Astrocyte (in vitro differentiated cells and primary cell): ENCODE measurements at regions not wholly inside any gene's neighbourhood (a gene's known extent, or its start where the extent isn't known, plus 50 kb on each side); places are given as distances from the start of the nearest gene placed in this dataset.

Experiments
- DNase-seq: peaks from one replicate; pipeline ENCODE4 v3.0.0-alpha.2; 2010; ENCODE audit warnings: low read depth
- FAIRE-seq: peaks from 2 replicates; lab custom pipeline; 2011; peaks lifted over from hg19 to GRCh38; lab: Jason Lieb, UNC
- H2AFZ ChIP-seq: 2 replicates; pipeline ENCODE4 v1.6.0; 2012; ENCODE audit warnings: low read depth, low read length, inconsistent platforms
- H3K27ac ChIP-seq: 2 replicates; pipeline ENCODE4 v1.5.1; 2011; ENCODE audit warnings: low read depth, low read length, inconsistent platforms
- H3K27me3 ChIP-seq: 2 replicates; pipeline ENCODE4 v1.6.0; 2011; ENCODE audit warnings: low read length, inconsistent platforms; ENCODE audit not compliant: insufficient read depth
- H3K36me3 ChIP-seq: 2 replicates; pipeline ENCODE4 v1.5.1; 2011; ENCODE audit warnings: low read length, inconsistent platforms; ENCODE audit not compliant: insufficient read depth
- H3K4me1 ChIP-seq: 2 replicates; pipeline ENCODE4 v1.5.1; 2011; ENCODE audit warnings: low read length, inconsistent platforms; ENCODE audit not compliant: insufficient read depth
- H3K4me2 ChIP-seq: 2 replicates; pipeline ENCODE4 v1.6.0; 2012; ENCODE audit warnings: low read length, inconsistent platforms
- H3K4me3 ChIP-seq: 2 replicates; pipeline ENCODE4 v1.5.1; 2011; ENCODE audit warnings: low read depth, mild to moderate bottlenecking, low read length, inconsistent platforms; ENCODE audit not compliant: insufficient read depth
- H3K79me2 ChIP-seq: 2 replicates; pipeline ENCODE4 v1.6.0; 2012; ENCODE audit warnings: mild to moderate bottlenecking, low read length, inconsistent platforms; ENCODE audit not compliant: insufficient read depth
- H3K9ac ChIP-seq: 2 replicates; pipeline ENCODE4 v1.6.0; 2012; ENCODE audit warnings: mild to moderate bottlenecking, low read length, inconsistent platforms
- H3K9me3 ChIP-seq: 2 replicates; pipeline ENCODE4 v1.5.1; 2012; ENCODE audit warnings: low read depth, mild to moderate bottlenecking, low read length, inconsistent platforms; ENCODE audit not compliant: insufficient read depth
- H4K20me1 ChIP-seq: 2 replicates; pipeline ENCODE4 v1.6.0; 2012; ENCODE audit warnings: low read length, inconsistent platforms; ENCODE audit not compliant: insufficient read depth
- H3K27ac Mint-ChIP-seq: one replicate; pipeline ENCODE4 v1.8.0; 2021; ENCODE audit warnings: mild to moderate bottlenecking, mixed read lengths; ENCODE audit not compliant: unreplicated experiment
- H3K27me3 Mint-ChIP-seq: one replicate; pipeline ENCODE4 v1.8.0; 2021; ENCODE audit warnings: low read depth, mixed read lengths; ENCODE audit not compliant: unreplicated experiment
- H3K36me3 Mint-ChIP-seq: one replicate; pipeline ENCODE4 v1.8.0; 2021; ENCODE audit warnings: low read depth, mixed read lengths; ENCODE audit not compliant: unreplicated experiment
- H3K4me1 Mint-ChIP-seq: one replicate; pipeline ENCODE4 v1.8.0; 2021; ENCODE audit warnings: low read depth, mixed read lengths; ENCODE audit not compliant: unreplicated experiment
- H3K4me3 Mint-ChIP-seq: one replicate; pipeline ENCODE4 v1.8.0; 2021; ENCODE audit warnings: mild to moderate bottlenecking, moderate library complexity, mixed read lengths; ENCODE audit not compliant: unreplicated experiment
- H3K9me3 Mint-ChIP-seq: one replicate; pipeline ENCODE4 v1.8.0; 2021; ENCODE audit warnings: mild to moderate bottlenecking, mixed read lengths; ENCODE audit not compliant: unreplicated experiment
- EZH2 ChIP-seq: IDR thresholded peaks from 2 replicates; pipeline ENCODE4 v1.6.1; 2012; ENCODE audit warnings: mild to moderate bottlenecking, low read length, inconsistent platforms; ENCODE audit not compliant: insufficient read depth
- TF ChIP-seq, protein P1 (sequence below): IDR thresholded peaks from 2 replicates; pipeline ENCODE4 v1.5.1; 2011; ENCODE audit warnings: low read depth, mild to moderate bottlenecking, inconsistent platforms, low read length, moderate library complexity; ENCODE audit not compliant: insufficient read depth

DNA sequence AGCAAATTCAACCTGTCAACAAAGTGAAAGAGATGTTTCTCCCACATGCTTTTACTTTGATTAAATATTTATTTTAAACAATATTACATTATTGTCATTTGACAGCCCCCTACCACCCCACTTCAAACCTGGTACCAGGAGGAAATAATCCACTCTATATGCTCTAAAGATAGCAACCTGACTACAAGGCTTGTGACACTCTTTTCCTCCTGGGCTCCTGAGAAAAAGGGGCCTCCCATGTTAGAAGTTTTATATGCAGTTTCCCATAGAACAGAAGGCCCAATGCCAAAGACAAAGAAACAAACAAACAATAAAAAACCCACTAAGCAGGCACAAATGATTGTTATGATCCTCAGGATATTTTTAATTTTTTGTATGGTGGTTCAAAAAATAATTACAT, 73.6 kb downstream of the RPS29 start:
- Mint-ChIP-seq H3K36me3 (no peaks in the 10 kb centered on the region), H3K4me3 (no peak overlapping the region), H3K27me3 (no peaks in the 10 kb centered on the region), H3K9me3 (peaks cover 3% of the 10 kb centered on the region), H3K27ac (peak overlapping the region; percentile 87), H3K4me1 (peaks cover 15% of the 10 kb centered on the region)
- no peak overlapping the region for H2AFZ ChIP-seq
- no peaks in the 10 kb centered on the region for H3K79me2 ChIP-seq
- peak overlapping the region; percentile 90 for H3K27ac ChIP-seq
- TF ChIP-seq, protein P1, sequence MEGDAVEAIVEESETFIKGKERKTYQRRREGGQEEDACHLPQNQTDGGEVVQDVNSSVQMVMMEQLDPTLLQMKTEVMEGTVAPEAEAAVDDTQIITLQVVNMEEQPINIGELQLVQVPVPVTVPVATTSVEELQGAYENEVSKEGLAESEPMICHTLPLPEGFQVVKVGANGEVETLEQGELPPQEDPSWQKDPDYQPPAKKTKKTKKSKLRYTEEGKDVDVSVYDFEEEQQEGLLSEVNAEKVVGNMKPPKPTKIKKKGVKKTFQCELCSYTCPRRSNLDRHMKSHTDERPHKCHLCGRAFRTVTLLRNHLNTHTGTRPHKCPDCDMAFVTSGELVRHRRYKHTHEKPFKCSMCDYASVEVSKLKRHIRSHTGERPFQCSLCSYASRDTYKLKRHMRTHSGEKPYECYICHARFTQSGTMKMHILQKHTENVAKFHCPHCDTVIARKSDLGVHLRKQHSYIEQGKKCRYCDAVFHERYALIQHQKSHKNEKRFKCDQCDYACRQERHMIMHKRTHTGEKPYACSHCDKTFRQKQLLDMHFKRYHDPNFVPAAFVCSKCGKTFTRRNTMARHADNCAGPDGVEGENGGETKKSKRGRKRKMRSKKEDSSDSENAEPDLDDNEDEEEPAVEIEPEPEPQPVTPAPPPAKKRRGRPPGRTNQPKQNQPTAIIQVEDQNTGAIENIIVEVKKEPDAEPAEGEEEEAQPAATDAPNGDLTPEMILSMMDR: no peak
- TF ChIP-seq EZH2: no peak
- H3K4me1 ChIP-seq: peaks cover 14% of the 10 kb centered on the region
- H3K36me3 ChIP-seq: no peaks in the 10 kb centered on the region
- H4K20me1 ChIP-seq: no peaks in the 10 kb centered on the region
- peak overlapping the region; percentile 70 for H3K4me2 ChIP-seq
- H3K9ac ChIP-seq: peak overlapping the region; percentile 44
- DNase-seq (no peak), FAIRE-seq (no peak)
- no peak overlapping the region for H3K4me3 ChIP-seq
- no peaks in the 10 kb centered on the region for H3K27me3 ChIP-seq
- no peaks in the 10 kb centered on the region for H3K9me3 ChIP-seq

DNA sequence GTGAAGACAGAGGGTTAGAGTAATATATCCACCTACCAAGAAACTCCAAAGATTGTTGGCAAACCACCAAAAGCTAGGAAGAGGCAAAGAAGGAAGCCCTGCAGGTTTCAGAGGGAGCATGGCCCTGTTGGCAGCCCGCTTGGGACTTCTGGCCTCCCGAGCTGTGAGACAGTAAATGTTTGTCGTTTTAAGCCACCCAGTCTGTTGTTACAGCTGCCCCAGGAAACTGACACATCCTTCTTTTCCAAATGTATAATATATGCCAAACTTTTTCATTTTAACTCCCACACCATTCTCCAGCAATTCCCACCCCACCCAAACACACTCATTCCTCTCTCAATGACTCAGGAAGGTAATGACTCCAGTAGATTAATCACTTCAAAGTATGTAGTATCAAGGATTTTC, 74.0 kb downstream of the RPS29 start:
- TF ChIP-seq, protein P1: no peak
- TF ChIP-seq EZH2: no peak
- no peaks in the 10 kb centered on the region for H3K36me3 ChIP-seq
- H3K4me2 ChIP-seq: peak overlapping the region; percentile 70

DNA sequence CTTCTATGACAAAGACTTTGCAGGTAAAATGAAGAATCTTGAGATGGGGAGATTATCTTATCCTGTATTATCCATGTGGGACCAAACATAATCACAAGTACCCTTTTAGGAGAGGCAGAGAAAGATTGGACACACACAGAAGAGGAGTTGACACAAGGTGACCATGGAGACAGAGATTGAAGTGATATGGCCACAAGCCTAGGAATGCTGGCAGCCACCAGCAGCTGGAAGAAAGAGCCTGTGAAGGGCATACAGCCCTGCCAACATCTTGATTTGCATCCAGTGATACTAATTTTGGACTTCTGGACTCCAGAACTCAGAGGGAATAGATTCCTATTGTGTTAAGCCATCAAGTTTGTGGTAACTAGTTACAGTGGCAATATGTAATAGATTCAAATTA, 78.1 kb downstream of the RPS29 start:
- FAIRE-seq (no peak), DNase-seq (peak; percentile 37)
- Histone ChIP-seq H3K36me3 (no peaks in the 10 kb centered on the region), H4K20me1 (no peaks in the 10 kb centered on the region), H3K79me2 (no peaks in the 10 kb centered on the region), H3K9me3 (no peaks in the 10 kb centered on the region), H3K9ac (no peak overlapping the region), H2AFZ (no peak overlapping the region), H3K27ac (no peak overlapping the region), H3K27me3 (no peaks in the 10 kb centered on the region), H3K4me1 (peaks cover 13% of the 10 kb centered on the region), H3K4me2 (no peak overlapping the region), H3K4me3 (no peak overlapping the region)
- Mint-ChIP-seq H3K27ac (no peak overlapping the region), H3K4me3 (no peak overlapping the region), H3K4me1 (peaks cover 19% of the 10 kb centered on the region), H3K9me3 (peaks cover 3% of the 10 kb centered on the region), H3K27me3 (no peaks in the 10 kb centered on the region), H3K36me3 (no peaks in the 10 kb centered on the region)
- no peak for TF ChIP-seq EZH2
- TF ChIP-seq, protein P1: no peak

More for the DNA sequence above, 74.0 kb downstream of the RPS29 start:
- Histone ChIP-seq H3K79me2 (no peaks in the 10 kb centered on the region), H3K4me3 (no peak overlapping the region), H3K27me3 (no peaks in the 10 kb centered on the region), H4K20me1 (no peaks in the 10 kb centered on the region), H3K4me1 (peaks cover 14% of the 10 kb centered on the region), H3K9me3 (no peaks in the 10 kb centered on the region), H2AFZ (no peak overlapping the region), H3K9ac (peak overlapping the region; percentile 64), H3K27ac (peak overlapping the region; percentile 90)
- Mint-ChIP-seq H3K4me1 (peaks cover 15% of the 10 kb centered on the region), H3K9me3 (peaks cover 3% of the 10 kb centered on the region), H3K27ac (peak overlapping the region; percentile 51), H3K36me3 (no peaks in the 10 kb centered on the region), H3K27me3 (no peaks in the 10 kb centered on the region), H3K4me3 (no peak overlapping the region)
- FAIRE-seq (peak; percentile 67), DNase-seq (peak; percentile 94)
